Medulla oblongata (tissue), 1 donor: ENCODE measurements at regions not wholly inside any gene's neighbourhood (a gene's known extent, or its start where the extent isn't known, plus 50 kb on each side); places are given as distances from the start of the nearest gene placed in this dataset.

Experiments
- DNase-seq: peaks from one replicate; pipeline ENCODE4 v3.0.0-alpha.2; 2015; ENCODE audit errors: extremely low spot score

- no peak for DNase-seq
These were observed 1164.4 kb downstream of the BRD1 start for GRCh38 chr22:48663297-48663696.

- DNase-seq: no peak
These were observed 1165.1 kb downstream of the BRD1 start for GRCh38 chr22:48662476-48663135.

- DNase-seq: no peak
These were observed 1165.7 kb downstream of the BRD1 start for GRCh38 chr22:48661984-48662383.

GRCh38 chr22:48660790-48661740 lies 1166.6 kb downstream of the BRD1 start:
- no peak for DNase-seq

- no peak for DNase-seq
These were observed 1167.4 kb downstream of the BRD1 start for GRCh38 chr22:48660104-48660789.

- no peak for DNase-seq
These were observed 1168.2 kb downstream of the BRD1 start for GRCh38 chr22:48659404-48659996.

- no peak for DNase-seq
These were observed 1168.8 kb downstream of the BRD1 start for GRCh38 chr22:48658871-48659270.

- DNase-seq: no peak
These were observed 1169.4 kb downstream of the BRD1 start for GRCh38 chr22:48658246-48658645.

GRCh38 chr22:48654492-48654891 lies 1173.2 kb downstream of the BRD1 start:
- DNase-seq: no peak

GRCh38 chr22:48653929-48654328 lies 1173.7 kb downstream of the BRD1 start:
- DNase-seq: no peak

GRCh38 chr22:48653306-48653705 lies 1174.4 kb downstream of the BRD1 start:
- DNase-seq: no peak

- no peak for DNase-seq
These were observed 1174.9 kb downstream of the BRD1 start for GRCh38 chr22:48652796-48653195.

GRCh38 chr22:48651981-48652538 lies 1175.6 kb downstream of the BRD1 start:
- no peak for DNase-seq

GRCh38 chr22:48651036-48651890 lies 1176.4 kb downstream of the BRD1 start:
- peak; percentile 77 for DNase-seq

GRCh38 chr22:48650323-48651035 lies 1177.2 kb downstream of the BRD1 start:
- no peak for DNase-seq

- DNase-seq: no peak
These were observed 1178.2 kb downstream of the BRD1 start for GRCh38 chr22:48649466-48649865.

- no peak for DNase-seq
These were observed 1178.6 kb downstream of the BRD1 start for GRCh38 chr22:48649031-48649430.

- DNase-seq: no peak
These were observed 1179.8 kb downstream of the BRD1 start for GRCh38 chr22:48647606-48648515.

- DNase-seq: no peak
These were observed 1180.6 kb downstream of the BRD1 start for GRCh38 chr22:48647051-48647450.
